Stimulated activated CD8-positive, alpha-beta memory T cell treated with anti-CD3 and anti-CD28 coated beads, Interleukin-4, amount 100 ng/mL, for 4 hours (primary cell): ENCODE measurements at regions not wholly inside any gene's neighbourhood (a gene's known extent, or its start where the extent isn't known, plus 50 kb on each side); places are given as distances from the start of the nearest gene placed in this dataset.

Experiments used
- DNase-seq, 2 donors: peaks; one replicate each; pipeline ENCODE4 v3.0.0-alpha.2; 2020; ENCODE audit warnings: low read depth in 2 of 2, low spot score in 1 of 2

- no peak for DNase-seq
Observed at GRCh38 chr12:92288561-92288960, 142.9 kb upstream of the BTG1 start.

GRCh38 chr12:92278378-92278828, 132.8 kb upstream of the BTG1 start:
- no peak for DNase-seq

- no peak for DNase-seq
Observed at GRCh38 chr12:92277795-92278194, 132.1 kb upstream of the BTG1 start.

- no peak for DNase-seq
Observed at GRCh38 chr12:92276276-92276675, 130.6 kb upstream of the BTG1 start.

GRCh38 chr12:92275443-92276154, 130.0 kb upstream of the BTG1 start:
- no peak for DNase-seq

- no peak for DNase-seq
Observed at GRCh38 chr12:92273076-92273475, 127.4 kb upstream of the BTG1 start.

GRCh38 chr12:92272061-92272964, 126.7 kb upstream of the BTG1 start:
- DNase-seq: no peak

GRCh38 chr12:92271341-92271740, 125.7 kb upstream of the BTG1 start:
- DNase-seq: no peak

- DNase-seq: no peak
Observed at GRCh38 chr12:92270521-92270920, 124.9 kb upstream of the BTG1 start.

GRCh38 chr12:92268946-92269345, 123.3 kb upstream of the BTG1 start:
- DNase-seq: no peak

GRCh38 chr12:92261692-92262091, 116.0 kb upstream of the BTG1 start:
- no peak for DNase-seq

- DNase-seq: no peak
Observed at GRCh38 chr12:92261071-92261470, 115.4 kb upstream of the BTG1 start.

- no peak for DNase-seq
Observed at GRCh38 chr12:92259696-92260251, 114.1 kb upstream of the BTG1 start.

- DNase-seq: no peak
Observed at GRCh38 chr12:92259291-92259690, 113.6 kb upstream of the BTG1 start.

- DNase-seq: no peak
Observed at GRCh38 chr12:92257261-92257660, 111.6 kb upstream of the BTG1 start.

- DNase-seq: no peak
Observed at GRCh38 chr12:92255741-92256140, 110.1 kb upstream of the BTG1 start.

- no peak for DNase-seq
Observed at GRCh38 chr12:92253301-92253700, 107.7 kb upstream of the BTG1 start.

GRCh38 chr12:92248977-92249376, 103.3 kb upstream of the BTG1 start:
- no peak for DNase-seq

- no peak for DNase-seq
Observed at GRCh38 chr12:92244036-92244435, 98.4 kb upstream of the BTG1 start.

GRCh38 chr12:92242907-92243306, 97.3 kb upstream of the BTG1 start:
- DNase-seq: no peak

GRCh38 chr12:92237762-92238523, 92.3 kb upstream of the BTG1 start:
- DNase-seq: no peak
